ENCODE measurements at regions not wholly inside any gene's neighbourhood (a gene's known extent, or its start where the extent isn't known, plus 50 kb on each side); places are given as distances from the start of the nearest gene placed in this dataset.
"Not testable (repeated sequence)": the region's sequence is repeated elsewhere in the genome, so short reads cannot be mapped to it uniquely, and the experiment has no call there.

GRCh38 chr2:187610450-187610849 lies 56.2 kb upstream of the TFPI start:
- H3K36me3 Mint-ChIP-seq (ENCODE audit: low read depth); H3K4me3 Mint-ChIP-seq; H3K9me3 Mint-ChIP-seq; DNase-seq; POLR2A ChIA-PET; H3K4me1 Mint-ChIP-seq; CTCF ChIA-PET; H3K27ac Mint-ChIP-seq; H3K27me3 Mint-ChIP-seq: not testable (repeated sequence)

- Mint-ChIP-seq H3K9me3 (no peaks in the 10 kb centered on the region), H3K36me3 (ENCODE audit: low read depth) (no peaks in the 10 kb centered on the region), H3K4me1 (no peaks in the 10 kb centered on the region), H3K27me3 (no peaks in the 10 kb centered on the region), H3K27ac (no peak overlapping the region), H3K4me3 (no peak overlapping the region)
- ChIA-PET CTCF (interaction anchor here (0.5 kb wide), 1 partner anchor 202 kb away, joined by 3 read pairs; no protein-coding TSS in a partner anchor), POLR2A (no interaction called here)
- no peak for DNase-seq
These were observed 58.6 kb upstream of the TFPI start for GRCh38 chr2:187612857-187613256.

- H3K27ac Mint-ChIP-seq = no peak overlapping the region
- ChIA-PET CTCF (no interaction called here), POLR2A (no interaction called here)
- no peaks in the 10 kb centered on the region for H3K4me1 Mint-ChIP-seq
- no peak for DNase-seq
- no peaks in the 10 kb centered on the region for H3K36me3 Mint-ChIP-seq (ENCODE audit: low read depth)
- no peaks in the 10 kb centered on the region for H3K27me3 Mint-ChIP-seq
- H3K9me3 Mint-ChIP-seq = no peaks in the 10 kb centered on the region
- no peak overlapping the region for H3K4me3 Mint-ChIP-seq
These were observed 60.5 kb upstream of the TFPI start for GRCh38 chr2:187614756-187615155.

GRCh38 chr2:187615364-187615763 lies 61.1 kb upstream of the TFPI start:
- no peaks in the 10 kb centered on the region for H3K27me3 Mint-ChIP-seq
- H3K4me1 Mint-ChIP-seq = no peaks in the 10 kb centered on the region
- CTCF ChIA-PET = no interaction called here
- POLR2A ChIA-PET = no interaction called here
- H3K4me3 Mint-ChIP-seq = no peak overlapping the region
- no peaks in the 10 kb centered on the region for H3K9me3 Mint-ChIP-seq
- no peak overlapping the region for H3K27ac Mint-ChIP-seq
- no peak for DNase-seq
- no peaks in the 10 kb centered on the region for H3K36me3 Mint-ChIP-seq (ENCODE audit: low read depth)

- no peak for DNase-seq
- POLR2A ChIA-PET = no interaction called here
- Mint-ChIP-seq H3K27ac (no peak overlapping the region), H3K4me3 (no peak overlapping the region), H3K27me3 (no peaks in the 10 kb centered on the region), H3K36me3 (ENCODE audit: low read depth) (no peaks in the 10 kb centered on the region), H3K4me1 (no peaks in the 10 kb centered on the region), H3K9me3 (no peaks in the 10 kb centered on the region)
- CTCF ChIA-PET = no interaction called here
These were observed 61.7 kb upstream of the TFPI start for GRCh38 chr2:187615902-187616301.

- Mint-ChIP-seq H3K36me3 (ENCODE audit: low read depth) (no peaks in the 10 kb centered on the region), H3K27ac (no peak overlapping the region), H3K4me3 (no peak overlapping the region), H3K4me1 (no peaks in the 10 kb centered on the region), H3K27me3 (no peaks in the 10 kb centered on the region), H3K9me3 (no peaks in the 10 kb centered on the region)
- DNase-seq = no peak
- CTCF ChIA-PET = interaction anchor here (0.6 kb wide), 1 partner anchor 484 kb away, joined by 3 read pairs; no protein-coding TSS in a partner anchor
- POLR2A ChIA-PET = no interaction called here
These were observed 62.9 kb upstream of the TFPI start for GRCh38 chr2:187617120-187617519.

GRCh38 chr2:187617905-187618304 lies 63.7 kb upstream of the TFPI start:
- no peaks in the 10 kb centered on the region for H3K27me3 Mint-ChIP-seq
- no peak overlapping the region for H3K27ac Mint-ChIP-seq
- no peaks in the 10 kb centered on the region for H3K36me3 Mint-ChIP-seq (ENCODE audit: low read depth)
- H3K9me3 Mint-ChIP-seq = no peaks in the 10 kb centered on the region
- POLR2A ChIA-PET = no interaction called here
- CTCF ChIA-PET = no interaction called here
- no peak overlapping the region for H3K4me3 Mint-ChIP-seq
- no peak for DNase-seq
- H3K4me1 Mint-ChIP-seq = no peaks in the 10 kb centered on the region

- Mint-ChIP-seq H3K9me3 (no peaks in the 10 kb centered on the region), H3K27ac (no peak overlapping the region), H3K4me1 (no peaks in the 10 kb centered on the region), H3K4me3 (no peak overlapping the region), H3K27me3 (no peaks in the 10 kb centered on the region), H3K36me3 (ENCODE audit: low read depth) (no peaks in the 10 kb centered on the region)
- ChIA-PET CTCF (no interaction called here), POLR2A (no interaction called here)
- DNase-seq = no peak
These were observed 64.6 kb upstream of the TFPI start for GRCh38 chr2:187618813-187619212.

- H3K9me3 Mint-ChIP-seq = no peaks in the 10 kb centered on the region
- H3K36me3 Mint-ChIP-seq (ENCODE audit: low read depth) = no peaks in the 10 kb centered on the region
- no peaks in the 10 kb centered on the region for H3K4me1 Mint-ChIP-seq
- no peaks in the 10 kb centered on the region for H3K27me3 Mint-ChIP-seq
- H3K27ac Mint-ChIP-seq = no peak overlapping the region
- CTCF ChIA-PET = interaction anchor here (1.2 kb wide), 1 partner anchor 83 kb away, joined by 3 read pairs; no protein-coding TSS in a partner anchor
- POLR2A ChIA-PET = no interaction called here
- no peak for DNase-seq
- no peak overlapping the region for H3K4me3 Mint-ChIP-seq
These were observed 72.9 kb upstream of the TFPI start for GRCh38 chr2:187627153-187627552.

GRCh38 chr2:187636731-187637391 lies 82.6 kb upstream of the TFPI start:
- POLR2A ChIA-PET, H3K27me3 Mint-ChIP-seq, H3K27ac Mint-ChIP-seq: not testable (repeated sequence)

GRCh38 chr2:187637392-187637740 lies 83.1 kb upstream of the TFPI start:
- H3K4me3 Mint-ChIP-seq; H3K27me3 Mint-ChIP-seq; H3K36me3 Mint-ChIP-seq (ENCODE audit: low read depth); POLR2A ChIA-PET; H3K9me3 Mint-ChIP-seq; CTCF ChIA-PET; H3K27ac Mint-ChIP-seq; DNase-seq; H3K4me1 Mint-ChIP-seq: not testable (repeated sequence)

More at GRCh38 chr2:187636731-187637391, 82.6 kb upstream of the TFPI start:
- H3K36me3 Mint-ChIP-seq (ENCODE audit: low read depth); H3K4me1 Mint-ChIP-seq; DNase-seq; CTCF ChIA-PET; H3K4me3 Mint-ChIP-seq; H3K9me3 Mint-ChIP-seq: not testable (repeated sequence)

- H3K27me3 Mint-ChIP-seq; H3K4me3 Mint-ChIP-seq; H3K27ac Mint-ChIP-seq; POLR2A ChIA-PET; H3K4me1 Mint-ChIP-seq; H3K9me3 Mint-ChIP-seq; CTCF ChIA-PET; H3K36me3 Mint-ChIP-seq (ENCODE audit: low read depth); DNase-seq: not testable (repeated sequence)
These were observed 83.5 kb upstream of the TFPI start for GRCh38 chr2:187637771-187638170.

- no peak overlapping the region for H3K4me3 Mint-ChIP-seq
- H3K9me3 Mint-ChIP-seq = no peaks in the 10 kb centered on the region
- no peak for DNase-seq
- no peaks in the 10 kb centered on the region for H3K27me3 Mint-ChIP-seq
- no peaks in the 10 kb centered on the region for H3K36me3 Mint-ChIP-seq (ENCODE audit: low read depth)
- ChIA-PET CTCF (no interaction called here), POLR2A (no interaction called here)
- H3K4me1 Mint-ChIP-seq = no peaks in the 10 kb centered on the region
- no peak overlapping the region for H3K27ac Mint-ChIP-seq
These were observed 84.6 kb upstream of the TFPI start for GRCh38 chr2:187638840-187639239.

- Mint-ChIP-seq H3K4me1 (no peaks in the 10 kb centered on the region), H3K27me3 (no peaks in the 10 kb centered on the region), H3K9me3 (no peaks in the 10 kb centered on the region), H3K27ac (no peak overlapping the region), H3K36me3 (ENCODE audit: low read depth) (no peaks in the 10 kb centered on the region), H3K4me3 (no peak overlapping the region)
- CTCF ChIA-PET = no interaction called here
- POLR2A ChIA-PET = no interaction called here
- no peak for DNase-seq
These were observed 86.8 kb upstream of the TFPI start for GRCh38 chr2:187640926-187641510.
